Gastroesophageal sphincter (tissue), 3 donors: ENCODE measurements at regions not wholly inside any gene's neighbourhood (a gene's known extent, or its start where the extent isn't known, plus 50 kb on each side); places are given as distances from the start of the nearest gene placed in this dataset.

Experiments
- CTCF ChIP-seq, 4 experiments: fragments of 200-600 bp in 2 of 4; fragments of 450-650 bp in 2 of 4; sonication (generic) in 1 of 4; IDR thresholded peaks; one replicate each; pipeline ENCODE4 v1.5.1; 2017 to 2019; ENCODE audit warnings: antibody characterized with exemption in 4 of 4, mild to moderate bottlenecking in 2 of 4, moderate library complexity in 2 of 4
- EP300 ChIP-seq: sonication (generic); formaldehyde crosslinking; IDR thresholded peaks from one replicate; pipeline ENCODE4 v1.6.1; 2017; ENCODE audit warnings: antibody characterized with exemption, mild to moderate bottlenecking
- POLR2A ChIP-seq, 2 donors: fragments of 450-650 bp; IDR thresholded peaks; one replicate each; pipeline ENCODE4 v1.6.1; 2017; ENCODE audit warnings: antibody characterized with exemption in 2 of 2, mild to moderate bottlenecking in 2 of 2, moderate library complexity in 1 of 2
- POLR2AphosphoS5 ChIP-seq: sonication (generic); formaldehyde crosslinking; IDR thresholded peaks from one replicate; pipeline ENCODE4 v1.6.1; 2017; ENCODE audit warnings: antibody characterized with exemption

- TF ChIP-seq CTCF (IDR thresholded peaks at IDR 0.05) (no peak), POLR2A (IDR thresholded peaks at IDR 0.05) (no peak), POLR2AphosphoS5 (no peak), EP300 (no peak)
These were observed 642.0 kb upstream of the LRRN3 start for GRCh38 chr7:110448918-110449317.
